CD8-positive, alpha-beta memory T cell (primary cell): ENCODE measurements at regions not wholly inside any gene's neighbourhood (a gene's known extent, or its start where the extent isn't known, plus 50 kb on each side); places are given as distances from the start of the nearest gene placed in this dataset.
"Not testable (repeated sequence)": the region's sequence is repeated elsewhere in the genome, so short reads cannot be mapped to it uniquely, and the experiment has no call there.

Source experiments
- CTCF ChIA-PET: fragments of 350-600 bp; sonication (Branson Sonifier 250); formaldehyde crosslinking; loops from one replicate; lab custom pipeline; 2021; ENCODE audit warnings: antibody characterized with exemption; lab: Charles Lee
- POLR2A ChIA-PET: fragments of 350-600 bp; sonication (Branson Sonifier 250); formaldehyde crosslinking; loops from one replicate; lab custom pipeline; 2021; ENCODE audit warnings: antibody characterized with exemption; lab: Charles Lee
- DNase-seq, 5 donors: peaks; one replicate each; pipeline versions ENCODE4 v3.0.0 to v3.0.0-alpha.2; 2020 to 2022; ENCODE audit warnings: mixed read lengths in 1 of 5
- H3K27ac ChIP-seq: one replicate; pipeline ENCODE4 v1.7.0; 2013; ENCODE audit warnings: low read depth, mild to moderate bottlenecking, low read length, moderate library complexity
- H3K27me3 ChIP-seq: 2 replicates; pipeline ENCODE4 v1.7.0; 2013; ENCODE audit warnings: low read length, mild to moderate bottlenecking; ENCODE audit not compliant: insufficient read depth, poor library complexity, severe bottlenecking
- H3K36me3 ChIP-seq: 2 replicates; pipeline ENCODE4 v1.7.0; 2013; ENCODE audit warnings: mild to moderate bottlenecking, low read length, moderate library complexity; ENCODE audit not compliant: insufficient read depth
- H3K4me1 ChIP-seq: 2 replicates; pipeline ENCODE4 v1.7.0; 2013; ENCODE audit warnings: mild to moderate bottlenecking, low read length, moderate library complexity; ENCODE audit not compliant: insufficient read depth
- H3K4me3 ChIP-seq: 2 replicates; pipeline ENCODE4 v1.7.0; 2013; ENCODE audit warnings: mild to moderate bottlenecking, low read length
- H3K9me3 ChIP-seq: 2 replicates; pipeline ENCODE4 v1.7.0; 2013; ENCODE audit warnings: mild to moderate bottlenecking, low read length
- H3K27ac Mint-ChIP-seq, 8 donors: one replicate each; pipeline ENCODE4 v1.8.0; 2020 to 2021; ENCODE audit warnings: mixed read lengths in 8 of 8, mild to moderate bottlenecking in 6 of 8, inconsistent platforms in 3 of 8, moderate library complexity in 3 of 8
- H3K27me3 Mint-ChIP-seq, 2 donors: one replicate each; pipeline ENCODE4 v1.8.0; 2020 to 2021; ENCODE audit warnings: mixed read lengths in 2 of 2, mild to moderate bottlenecking in 1 of 2, moderate library complexity in 1 of 2
- H3K36me3 Mint-ChIP-seq, 3 donors: one replicate each; pipeline ENCODE4 v1.8.0; 2020 to 2021; ENCODE audit warnings: mixed read lengths in 3 of 3, inconsistent platforms in 1 of 3, mild to moderate bottlenecking in 1 of 3
- H3K4me1 Mint-ChIP-seq, 3 donors: one replicate each; pipeline ENCODE4 v1.8.0; 2020 to 2021; ENCODE audit warnings: mixed read lengths in 3 of 3, inconsistent platforms in 1 of 3, mild to moderate bottlenecking in 1 of 3
- H3K4me3 Mint-ChIP-seq, 7 donors: one replicate each; pipeline ENCODE4 v1.8.0; 2020 to 2021; ENCODE audit warnings: mixed read lengths in 7 of 7, mild to moderate bottlenecking in 6 of 7, moderate library complexity in 4 of 7, inconsistent platforms in 2 of 7
- H3K9me3 Mint-ChIP-seq, 5 donors: one replicate each; pipeline ENCODE4 v1.8.0; 2020 to 2022; ENCODE audit warnings: mixed read lengths in 5 of 5, mild to moderate bottlenecking in 3 of 5, moderate library complexity in 2 of 5, inconsistent platforms in 1 of 5

GRCh38 chr19:5247957-5248705, 92.5 kb downstream of the PTPRS start:
- Histone ChIP-seq H3K4me3 (no peak overlapping the region), H3K9me3 (no peaks in the 10 kb centered on the region), H3K36me3 (no peaks in the 10 kb centered on the region), H3K4me1 (no peaks in the 10 kb centered on the region), H3K27me3 (no peaks in the 10 kb centered on the region), H3K27ac (no peak overlapping the region)
- peaks cover 8 to 31% of the 10 kb centered on the region in 2 donors for H3K27me3 Mint-ChIP-seq
- H3K9me3 Mint-ChIP-seq = no peaks in the 10 kb centered on the region
- POLR2A ChIA-PET = no interaction called here
- H3K4me1 Mint-ChIP-seq = no peaks in the 10 kb centered on the region
- no peaks in the 10 kb centered on the region for H3K36me3 Mint-ChIP-seq
- no peak for DNase-seq
- H3K27ac Mint-ChIP-seq = no peak overlapping the region
- no peak overlapping the region for H3K4me3 Mint-ChIP-seq
- CTCF ChIA-PET = no interaction called here

- no peak overlapping the region for H3K4me3 ChIP-seq
- DNase-seq = no peak
Observed at GRCh38 chr19:5246554-5247155, 94.0 kb downstream of the PTPRS start.

GRCh38 chr19:5245631-5246553, 94.7 kb downstream of the PTPRS start:
- H3K4me1 Mint-ChIP-seq = no peaks in the 10 kb centered on the region
- no peak for DNase-seq
- H3K27me3 Mint-ChIP-seq = peaks cover 8 to 31% of the 10 kb centered on the region in 2 donors
- H3K27me3 ChIP-seq = no peaks in the 10 kb centered on the region
- no peak overlapping the region for H3K27ac ChIP-seq
- ChIA-PET CTCF (no interaction called here), POLR2A (no interaction called here)
- H3K4me3 ChIP-seq = no peak overlapping the region
- H3K9me3 ChIP-seq = no peaks in the 10 kb centered on the region
- H3K4me1 ChIP-seq = no peaks in the 10 kb centered on the region
- H3K4me3 Mint-ChIP-seq = no peak overlapping the region
- no peaks in the 10 kb centered on the region for H3K36me3 Mint-ChIP-seq
- H3K9me3 Mint-ChIP-seq = no peaks in the 10 kb centered on the region
- no peaks in the 10 kb centered on the region for H3K36me3 ChIP-seq
- peak overlapping the region in 1 of 8 donors; percentile 74 for H3K27ac Mint-ChIP-seq

More at GRCh38 chr19:5246554-5247155, 94.0 kb downstream of the PTPRS start:
- Histone ChIP-seq H3K4me1 (no peaks in the 10 kb centered on the region), H3K27me3 (no peaks in the 10 kb centered on the region), H3K27ac (no peak overlapping the region), H3K36me3 (no peaks in the 10 kb centered on the region), H3K9me3 (no peaks in the 10 kb centered on the region)
- Mint-ChIP-seq H3K27me3 (peaks cover 8 to 31% of the 10 kb centered on the region in 2 donors), H3K36me3 (no peaks in the 10 kb centered on the region), H3K27ac (peak overlapping the region in 1 of 8 donors; percentile 74), H3K4me1 (no peaks in the 10 kb centered on the region), H3K9me3 (no peaks in the 10 kb centered on the region), H3K4me3 (no peak overlapping the region)
- CTCF ChIA-PET = no interaction called here
- POLR2A ChIA-PET = no interaction called here

GRCh38 chr19:5244351-5244750, 96.3 kb downstream of the PTPRS start:
- ChIA-PET CTCF (no interaction called here), POLR2A (no interaction called here)
- H3K4me3 Mint-ChIP-seq = no peak overlapping the region
- no peaks in the 10 kb centered on the region for H3K36me3 Mint-ChIP-seq
- no peak overlapping the region for H3K27ac ChIP-seq
- H3K36me3 ChIP-seq = no peaks in the 10 kb centered on the region
- DNase-seq = no peak
- no peaks in the 10 kb centered on the region for H3K27me3 ChIP-seq
- no peak overlapping the region for H3K4me3 ChIP-seq
- H3K27ac Mint-ChIP-seq = no peak overlapping the region
- H3K4me1 Mint-ChIP-seq = no peaks in the 10 kb centered on the region
- no peaks in the 10 kb centered on the region for H3K4me1 ChIP-seq
- peaks cover 9 to 23% of the 10 kb centered on the region in 2 donors for H3K27me3 Mint-ChIP-seq
- H3K9me3 Mint-ChIP-seq = no peaks in the 10 kb centered on the region
- no peaks in the 10 kb centered on the region for H3K9me3 ChIP-seq

- H3K4me1 Mint-ChIP-seq = no peaks in the 10 kb centered on the region
- H3K4me1 ChIP-seq = no peaks in the 10 kb centered on the region
- H3K27ac Mint-ChIP-seq = no peak overlapping the region
- ChIA-PET POLR2A (no interaction called here), CTCF (no interaction called here)
- H3K36me3 ChIP-seq = no peaks in the 10 kb centered on the region
- no peak overlapping the region for H3K4me3 Mint-ChIP-seq
- no peaks in the 10 kb centered on the region for H3K27me3 ChIP-seq
- no peaks in the 10 kb centered on the region for H3K9me3 ChIP-seq
- H3K27me3 Mint-ChIP-seq = peaks cover 7 to 22% of the 10 kb centered on the region in 2 donors
- H3K36me3 Mint-ChIP-seq = no peaks in the 10 kb centered on the region
- no peak for DNase-seq
- no peak overlapping the region for H3K27ac ChIP-seq
- no peaks in the 10 kb centered on the region for H3K9me3 Mint-ChIP-seq
- H3K4me3 ChIP-seq = no peak overlapping the region
Observed at GRCh38 chr19:5243878-5244277, 96.7 kb downstream of the PTPRS start.

- H3K9me3 Mint-ChIP-seq, H3K27me3 ChIP-seq, H3K36me3 Mint-ChIP-seq, H3K4me3 Mint-ChIP-seq, H3K36me3 ChIP-seq, POLR2A ChIA-PET, H3K4me3 ChIP-seq, DNase-seq, H3K4me1 ChIP-seq, H3K27me3 Mint-ChIP-seq, H3K27ac Mint-ChIP-seq, H3K27ac ChIP-seq, H3K9me3 ChIP-seq, H3K4me1 Mint-ChIP-seq: not testable (repeated sequence)
- CTCF ChIA-PET = interaction anchor here (1.0 kb wide), 1 partner anchor 9 kb away, joined by 3 read pairs; no protein-coding TSS in a partner anchor
Observed at GRCh38 chr19:5241896-5242295, 98.7 kb downstream of the PTPRS start.

- ChIA-PET POLR2A (no interaction called here), CTCF (no interaction called here)
- Mint-ChIP-seq H3K36me3 (no peaks in the 10 kb centered on the region), H3K27me3 (peaks cover 0 to 1% of the 10 kb centered on the region in 2 donors), H3K27ac (no peak overlapping the region), H3K9me3 (no peaks in the 10 kb centered on the region), H3K4me3 (no peak overlapping the region), H3K4me1 (no peaks in the 10 kb centered on the region)
- no peak overlapping the region for H3K27ac ChIP-seq
- no peak overlapping the region for H3K4me3 ChIP-seq
- DNase-seq = no peak
- H3K36me3 ChIP-seq = no peaks in the 10 kb centered on the region
- H3K4me1 ChIP-seq = no peaks in the 10 kb centered on the region
- no peaks in the 10 kb centered on the region for H3K27me3 ChIP-seq
- no peaks in the 10 kb centered on the region for H3K9me3 ChIP-seq
Observed at GRCh38 chr19:5240011-5240410, 100.6 kb downstream of the PTPRS start.

GRCh38 chr19:5238700-5239099, 101.9 kb downstream of the PTPRS start:
- no peaks in the 10 kb centered on the region for H3K36me3 ChIP-seq
- Mint-ChIP-seq H3K9me3 (no peaks in the 10 kb centered on the region), H3K4me1 (no peaks in the 10 kb centered on the region), H3K27me3 (peaks cover 0 to 1% of the 10 kb centered on the region in 2 donors), H3K4me3 (no peak overlapping the region), H3K36me3 (no peaks in the 10 kb centered on the region), H3K27ac (no peak overlapping the region)
- ChIA-PET POLR2A (no interaction called here), CTCF (no interaction called here)
- H3K27ac ChIP-seq = no peak overlapping the region
- no peaks in the 10 kb centered on the region for H3K4me1 ChIP-seq
- no peak for DNase-seq
- no peak overlapping the region for H3K4me3 ChIP-seq
- no peaks in the 10 kb centered on the region for H3K9me3 ChIP-seq
- no peaks in the 10 kb centered on the region for H3K27me3 ChIP-seq
